Fibroblast of gingiva (primary cell): ENCODE measurements at regions not wholly inside any gene's neighbourhood (a gene's known extent, or its start where the extent isn't known, plus 50 kb on each side); places are given as distances from the start of the nearest gene placed in this dataset.
"Not testable (repeated sequence)": the region's sequence is repeated elsewhere in the genome, so short reads cannot be mapped to it uniquely, and the experiment has no call there.

Source experiments
- DNase-seq: peaks from one replicate; pipeline ENCODE4 v3.0.0-alpha.2; 2011; ENCODE audit warnings: low read depth

GRCh38 chr1:43042773-43043457 is 84.2 kb upstream of the SLC2A1 start:
- no peak for DNase-seq

DNA sequence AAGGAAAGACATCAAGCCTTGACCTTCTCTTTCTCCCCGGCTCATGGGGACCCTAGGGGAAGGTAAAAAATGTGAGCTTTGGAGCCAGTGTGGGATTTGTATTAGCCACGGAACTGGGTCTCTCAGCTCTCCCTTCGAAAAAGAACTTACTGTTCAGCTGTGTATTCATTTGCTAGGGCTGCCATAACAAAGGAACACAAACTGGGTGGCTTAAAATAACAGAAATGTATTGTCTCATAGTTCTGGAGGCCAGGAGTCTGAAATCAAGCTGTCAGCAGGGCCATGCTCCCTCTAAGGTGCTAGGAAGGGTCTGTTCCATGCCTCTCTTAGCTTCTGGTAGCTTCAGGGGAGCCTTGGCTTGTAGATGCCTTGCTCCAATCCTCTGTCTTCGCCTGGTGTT is 83.5 kb upstream of the SLC2A1 start:
- DNase-seq, result no peak

DNA sequence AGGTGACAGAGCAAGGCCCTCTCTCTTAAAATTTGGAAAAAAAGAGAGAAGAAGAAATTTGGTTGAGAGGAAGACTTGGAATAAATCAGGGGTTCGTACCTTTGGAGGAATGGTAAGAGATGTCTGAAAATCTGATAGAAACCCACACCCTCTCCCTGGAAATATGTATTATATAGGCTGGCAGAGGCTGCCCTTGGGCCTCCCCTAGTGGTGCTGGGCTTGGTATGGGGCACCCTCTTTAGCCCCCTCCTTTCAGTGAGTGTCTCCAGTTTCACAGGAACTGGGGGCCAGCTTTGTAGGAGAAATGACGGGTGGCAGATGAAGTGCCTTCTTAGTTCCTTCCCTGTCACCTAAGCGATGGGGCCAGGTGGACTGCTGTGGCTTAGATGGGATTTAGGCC is 82.9 kb upstream of the SLC2A1 start:
- no peak for DNase-seq

- no peak for DNase-seq
Observed at GRCh38 chr1:43039228-43040055, 80.8 kb upstream of the SLC2A1 start.

DNA sequence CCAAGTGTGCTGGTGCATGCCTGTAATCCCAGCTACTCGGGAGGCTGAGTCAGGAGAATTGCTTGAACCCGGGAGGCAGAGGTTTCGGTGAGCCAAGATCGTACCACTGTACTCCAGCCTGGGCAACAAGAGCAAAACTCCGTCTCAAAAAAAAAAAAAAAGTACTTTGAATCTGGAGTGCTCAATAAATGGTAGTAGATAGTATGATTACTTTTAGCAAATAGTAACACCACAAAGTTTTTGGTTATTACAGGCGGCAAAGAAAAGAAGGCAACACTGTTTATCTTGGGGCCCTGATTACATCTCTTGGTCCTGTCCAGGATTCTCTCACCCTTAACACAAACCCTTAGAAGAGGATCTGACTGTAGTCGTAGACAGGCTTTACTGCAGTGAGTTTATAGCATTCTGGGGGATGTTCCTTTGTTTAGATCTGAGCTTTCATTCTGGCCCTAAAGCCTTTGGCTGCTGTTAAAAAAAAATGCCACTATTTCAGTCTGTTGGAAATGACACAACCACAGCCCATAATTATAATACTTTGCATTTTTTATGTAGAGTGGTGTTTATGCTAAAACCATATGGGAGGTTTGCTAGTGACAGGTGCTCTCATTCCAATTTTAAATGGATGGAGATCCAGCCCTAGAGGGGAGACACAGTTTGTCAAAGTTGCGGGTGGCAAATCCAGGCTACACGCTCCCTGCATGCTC is 79.7 kb upstream of the SLC2A1 start:
- DNase-seq, result no peak

DNA sequence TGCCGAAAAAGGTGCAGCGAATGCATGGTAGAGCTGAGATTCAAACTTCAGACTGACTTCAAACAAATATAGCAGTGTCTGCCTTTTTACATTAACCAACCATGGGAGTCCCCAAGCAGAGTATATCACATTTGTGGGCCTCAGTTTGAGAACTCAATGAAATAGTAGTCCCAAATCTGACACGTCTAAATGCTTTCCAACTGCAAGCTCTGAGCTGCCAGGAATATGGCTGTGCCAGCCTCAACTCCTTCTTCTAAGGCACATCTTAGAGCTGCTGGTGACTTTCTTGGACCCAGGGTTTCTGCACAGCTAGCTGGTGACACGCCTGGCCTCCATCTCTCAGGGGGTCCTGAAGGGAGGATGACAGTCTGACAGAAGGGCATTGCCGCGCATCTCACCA is 78.8 kb upstream of the SLC2A1 start:
- DNase-seq, result no peak

DNA sequence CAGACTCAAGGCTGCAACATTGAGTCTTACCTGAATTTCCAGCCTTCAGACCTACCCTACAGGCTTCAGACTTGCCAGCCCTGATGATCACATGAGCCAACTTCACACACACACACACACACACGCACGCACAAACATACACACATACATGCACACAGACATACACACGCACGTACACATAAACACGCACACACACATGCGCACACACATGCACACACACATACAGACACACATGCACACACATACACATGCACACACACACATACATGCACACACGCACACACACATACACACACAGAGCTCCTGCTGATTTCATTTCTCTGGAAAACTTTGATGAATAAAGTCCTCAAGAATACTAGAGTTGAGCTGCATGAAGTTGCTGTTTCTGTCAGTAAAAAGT is 78.3 kb upstream of the SLC2A1 start:
- no peak for DNase-seq

DNA sequence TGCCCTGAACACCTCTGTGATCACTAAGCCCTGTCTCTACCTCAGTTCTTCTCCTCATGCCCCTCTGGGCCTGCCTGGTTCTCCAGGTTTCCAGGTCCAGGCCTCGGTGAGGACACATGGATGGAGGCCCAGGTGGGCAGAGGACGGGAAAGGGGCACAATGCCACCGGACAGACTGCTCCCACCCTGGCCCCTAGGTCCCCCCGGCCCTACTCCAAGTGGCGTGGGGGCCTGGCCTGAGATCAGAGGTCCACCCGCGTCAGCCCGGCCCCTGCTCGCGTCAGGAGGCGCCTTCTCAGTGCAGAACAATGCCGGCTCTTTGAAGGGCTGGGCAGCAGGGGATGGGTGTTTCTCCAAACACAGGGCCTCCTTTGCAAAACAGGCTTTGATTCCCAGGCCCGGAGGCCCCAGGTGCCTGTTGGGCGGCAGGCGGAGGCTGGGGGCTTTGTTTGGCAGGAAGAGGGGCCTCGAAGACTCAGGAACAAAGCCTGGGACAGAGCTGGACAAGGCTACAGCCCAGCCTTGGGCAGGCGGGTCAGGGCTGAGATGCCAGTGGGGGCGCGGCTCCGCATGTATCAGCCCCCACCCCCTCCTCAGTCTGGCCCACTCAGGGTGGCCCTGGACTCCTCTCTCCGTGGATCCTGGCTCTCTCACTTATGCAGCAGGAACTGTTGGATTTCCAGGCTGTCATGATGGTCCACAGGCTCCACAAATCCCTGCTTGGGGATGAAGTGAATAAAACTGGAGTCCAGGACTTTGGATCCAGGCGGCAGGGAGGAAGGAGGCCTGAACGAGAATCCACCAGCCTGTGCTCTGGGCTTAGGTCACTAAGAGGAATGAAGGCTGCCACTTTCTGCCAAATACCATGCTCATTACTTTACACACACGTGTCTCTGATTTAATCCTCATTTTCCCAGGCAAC is 77.4 kb upstream of the SLC2A1 start:
- no peak for DNase-seq

GRCh38 chr1:43034778-43035177 is 76.1 kb upstream of the SLC2A1 start:
- DNase-seq, result no peak

DNA sequence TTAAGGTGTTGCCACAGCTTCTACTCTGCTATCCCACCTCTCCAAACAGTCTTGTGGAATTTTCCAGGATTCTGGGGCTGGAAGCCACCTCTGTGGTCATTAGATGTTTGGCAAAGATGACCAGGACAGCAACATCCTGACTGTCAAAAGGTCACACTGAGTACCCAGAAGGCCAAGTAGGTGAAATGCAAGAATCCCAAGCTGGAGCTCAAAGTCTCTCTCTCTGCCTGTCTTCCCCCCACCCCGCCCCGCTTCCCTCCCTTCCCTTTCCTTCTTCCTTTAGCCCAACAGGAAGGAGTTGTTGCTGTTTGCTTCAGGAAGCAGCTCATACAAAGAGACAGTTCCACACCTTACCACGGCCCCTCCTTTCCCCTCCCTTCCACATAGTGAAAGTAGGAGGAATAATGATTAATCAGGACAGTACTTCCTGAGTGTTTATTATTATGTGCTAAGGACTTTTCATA is 75.6 kb upstream of the SLC2A1 start:
- DNase-seq, result no peak

DNA sequence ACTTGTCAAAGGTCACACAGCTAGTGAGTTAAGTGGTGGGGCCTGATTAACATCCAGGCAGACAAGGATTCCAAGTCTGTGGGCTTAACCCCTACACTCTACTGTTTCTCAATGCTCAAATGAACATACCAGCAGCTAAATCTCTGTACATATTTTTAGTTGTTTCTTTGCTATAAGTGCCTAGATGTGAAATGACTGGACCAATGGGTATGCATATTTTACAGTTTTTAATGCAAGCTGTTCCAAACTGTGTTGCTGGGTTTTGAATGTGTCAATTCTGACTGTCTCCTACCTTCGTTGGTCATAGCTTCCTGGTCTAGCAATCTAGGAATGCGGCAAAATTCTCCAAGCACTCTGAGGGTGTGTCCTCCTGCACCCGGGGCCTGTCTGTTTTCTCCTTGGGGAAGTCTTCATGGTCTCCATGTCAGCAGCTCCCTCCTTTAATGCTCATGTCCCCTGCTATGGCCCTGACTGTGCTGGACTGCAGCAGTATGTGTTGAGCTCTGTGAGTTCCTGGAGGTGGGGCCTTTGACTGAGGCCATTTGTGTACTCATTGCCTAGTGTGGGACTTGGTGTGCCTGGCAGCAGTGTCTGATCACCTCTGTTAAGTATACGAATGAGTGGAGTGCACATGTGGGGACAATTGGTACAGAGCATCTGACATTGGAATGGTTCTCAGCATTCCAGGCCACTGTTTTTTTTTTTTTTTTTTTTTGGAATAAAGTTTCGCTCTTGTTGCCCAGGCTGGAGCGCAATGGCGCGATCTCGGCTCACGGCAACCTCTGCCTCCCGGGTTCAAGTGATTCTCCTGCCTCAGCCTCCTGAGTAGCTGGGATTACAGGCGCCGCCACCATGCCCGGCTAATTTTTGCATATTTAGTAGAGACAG is 72.9 kb upstream of the SLC2A1 start:
- no peak for DNase-seq

- no peak for DNase-seq
Observed at GRCh38 chr1:43024905-43025304, 66.2 kb upstream of the SLC2A1 start.

GRCh38 chr1:43021547-43022474 is 63.1 kb upstream of the SLC2A1 start:
- no peak for DNase-seq

GRCh38 chr1:43019226-43019625 is 60.6 kb upstream of the SLC2A1 start:
- no peak for DNase-seq

DNA sequence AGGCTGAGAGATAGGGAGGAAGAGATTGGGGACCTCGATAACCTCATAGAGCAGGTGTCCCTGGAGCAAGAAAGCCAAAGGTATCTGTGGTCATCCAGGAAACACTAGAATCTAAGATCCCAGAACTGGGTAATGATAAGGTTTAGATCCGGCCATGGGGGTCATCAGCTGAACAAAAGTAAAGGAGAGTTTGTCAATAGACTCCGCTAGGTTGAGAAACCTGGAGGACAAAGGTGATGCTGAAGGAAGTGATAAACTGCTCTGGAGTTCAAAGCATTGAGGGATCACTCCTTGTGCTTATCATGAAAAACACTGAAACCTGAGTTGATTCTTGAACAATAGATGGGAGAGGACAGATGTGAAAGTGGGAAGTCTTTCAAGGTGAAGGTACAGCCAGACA is 59.5 kb upstream of the SLC2A1 start:
- DNase-seq, result no peak

GRCh38 chr1:43015269-43015668 is 56.6 kb upstream of the SLC2A1 start:
- DNase-seq, result no peak

DNA sequence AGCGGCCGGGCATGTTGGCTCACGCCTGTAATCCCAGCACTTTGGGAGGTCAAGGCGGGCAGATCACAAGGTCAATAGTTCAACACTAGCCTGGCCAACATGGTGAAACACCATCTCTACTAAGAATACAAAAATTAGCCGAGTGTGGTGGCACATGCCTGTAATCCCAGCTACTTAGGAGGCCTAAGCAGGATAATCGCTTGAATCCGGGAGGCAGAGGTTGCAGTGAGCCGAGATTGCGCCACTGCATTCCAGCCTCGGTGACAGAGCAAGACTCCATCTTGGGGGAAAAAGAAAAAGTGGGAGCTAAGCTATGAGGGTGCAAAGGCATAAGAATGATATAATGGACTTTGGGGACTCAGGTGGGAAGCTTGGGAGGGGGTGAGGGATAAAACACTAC is 55.9 kb upstream of the SLC2A1 start:
- not testable (repeated sequence) for DNase-seq

GRCh38 chr1:43011020-43011419 is 52.4 kb upstream of the SLC2A1 start:
- DNase-seq, result no peak

DNA sequence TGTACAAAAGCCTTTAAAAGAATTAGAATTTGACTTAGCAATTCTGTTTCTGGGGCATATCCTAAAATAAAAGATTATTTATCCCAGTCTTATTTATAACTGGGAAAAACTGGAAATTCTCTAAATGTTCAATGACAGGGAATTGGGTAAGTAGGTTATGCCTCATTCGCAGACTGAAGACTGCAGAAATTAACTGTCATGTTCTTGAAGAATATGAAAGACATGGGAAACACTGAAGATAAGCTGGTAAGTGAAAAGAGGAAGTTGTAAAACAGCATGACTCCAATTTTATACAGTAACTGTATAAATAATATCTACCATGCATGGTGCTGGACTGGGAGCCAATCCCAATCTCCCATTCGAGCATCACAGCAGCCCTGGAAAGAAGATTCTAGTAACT is 50.6 kb upstream of the SLC2A1 start:
- DNase-seq, result no peak
